Mesenchymal stem cell (in vitro differentiated cells and primary cell): ENCODE measurements at regions not wholly inside any gene's neighbourhood (a gene's known extent, or its start where the extent isn't known, plus 50 kb on each side); places are given as distances from the start of the nearest gene placed in this dataset.

Experiments used
- DNase-seq: peaks from one replicate; pipeline ENCODE4 v3.0.0-alpha.2; 2013
- H2AFZ ChIP-seq: one replicate; pipeline ENCODE4 v1.6.1; 2013; ENCODE audit warnings: low read depth, mild to moderate bottlenecking, control low read depth, inconsistent platforms, low read length, moderate library complexity
- H2AK5ac ChIP-seq: 2 replicates; pipeline ENCODE4 v1.6.1; 2013; ENCODE audit warnings: low read length, moderate library complexity, mild to moderate bottlenecking, inconsistent platforms; ENCODE audit not compliant: severe bottlenecking
- H2BK120ac ChIP-seq: one replicate; pipeline ENCODE4 v1.6.1; 2013; ENCODE audit warnings: low read depth, mild to moderate bottlenecking, inconsistent platforms, low read length, moderate library complexity
- H2BK12ac ChIP-seq, 2 experiments: one replicate each; pipeline ENCODE4 v1.6.1; 2013; ENCODE audit warnings: inconsistent platforms in 2 of 2, low read length in 2 of 2, mild to moderate bottlenecking in 2 of 2, moderate library complexity in 2 of 2, control low read depth in 1 of 2
- H2BK15ac ChIP-seq: one replicate; pipeline ENCODE4 v1.6.1; 2013; ENCODE audit warnings: mild to moderate bottlenecking, low read depth, inconsistent platforms; ENCODE audit not compliant: poor library complexity, severe bottlenecking
- H2BK5ac ChIP-seq: 2 replicates; pipeline ENCODE4 v1.6.1; 2013; ENCODE audit warnings: low read depth, mild to moderate bottlenecking, low read length, control low read depth, inconsistent platforms; ENCODE audit not compliant: poor library complexity, severe bottlenecking
- H3K14ac ChIP-seq, 2 experiments: one replicate each; pipeline ENCODE4 v1.6.1; 2013; ENCODE audit warnings: inconsistent platforms in 2 of 2, low read length in 2 of 2, control low read depth in 1 of 2, mild to moderate bottlenecking in 1 of 2, moderate library complexity in 1 of 2
- H3K18ac ChIP-seq, 2 experiments: one replicate each; pipeline ENCODE4 v1.6.1; 2013; ENCODE audit warnings: inconsistent platforms in 2 of 2, low read length in 2 of 2, control low read depth in 1 of 2, low read depth in 1 of 2, mild to moderate bottlenecking in 1 of 2
- H3K23ac ChIP-seq, 2 experiments: one replicate each; pipeline ENCODE4 v1.6.1; 2013; ENCODE audit warnings: inconsistent platforms in 2 of 2, low read length in 2 of 2, mild to moderate bottlenecking in 2 of 2, moderate library complexity in 2 of 2, control low read depth in 1 of 2
- H3K27ac ChIP-seq: 2 replicates; pipeline ENCODE4 v1.5.1; 2013; ENCODE audit warnings: mild to moderate bottlenecking, moderate library complexity, low read length, control low read depth, inconsistent platforms; ENCODE audit not compliant: poor library complexity, severe bottlenecking
- H3K27me3 ChIP-seq, 2 experiments: 2 replicates each; pipeline versions ENCODE4 v1.6.1 to v1.7.0; 2013; ENCODE audit warnings: low read length in 2 of 2, mild to moderate bottlenecking in 2 of 2, moderate library complexity in 2 of 2, control low read depth in 1 of 2, inconsistent platforms in 1 of 2; ENCODE audit not compliant: control insufficient read depth in 1 of 2, insufficient read depth in 1 of 2
- H3K36me3 ChIP-seq, 2 experiments: 2 replicates each; pipeline versions ENCODE4 v1.6.1 to v1.7.0; 2013; ENCODE audit warnings: low read length in 2 of 2, control low read depth in 1 of 2, inconsistent platforms in 1 of 2, low read depth in 1 of 2, mild to moderate bottlenecking in 1 of 2; ENCODE audit not compliant: insufficient read depth in 2 of 2, control insufficient read depth in 1 of 2
- H3K4ac ChIP-seq, 2 experiments: one replicate each; pipeline ENCODE4 v1.6.1; 2013; ENCODE audit warnings: inconsistent platforms in 2 of 2, low read length in 2 of 2, mild to moderate bottlenecking in 2 of 2, moderate library complexity in 2 of 2, control low read depth in 1 of 2, low read depth in 1 of 2
- H3K4me1 ChIP-seq: 2 replicates; pipeline ENCODE4 v1.6.1; 2013; ENCODE audit warnings: low read depth, low read length, control low read depth; ENCODE audit not compliant: control insufficient read depth, insufficient read depth
- H3K4me2 ChIP-seq: 2 replicates; pipeline ENCODE4 v1.6.1; 2013; ENCODE audit warnings: low read length, mild to moderate bottlenecking, inconsistent platforms; ENCODE audit not compliant: poor library complexity, severe bottlenecking
- H3K4me3 ChIP-seq, 2 experiments: 2 replicates each; pipeline versions ENCODE4 v1.5.1 to v1.7.0; 2013; ENCODE audit warnings: low read length in 2 of 2, mild to moderate bottlenecking in 2 of 2, control low read depth in 1 of 2, low read depth in 1 of 2; ENCODE audit not compliant: insufficient read depth in 1 of 2
- H3K79me1 ChIP-seq: replicated peaks from 2 replicates; pipeline ENCODE4 v1.6.1; 2013; ENCODE audit warnings: mild to moderate bottlenecking, control low read depth, low read length, inconsistent platforms; ENCODE audit not compliant: poor library complexity, severe bottlenecking
- H3K9ac ChIP-seq: 2 replicates; pipeline ENCODE4 v1.7.0; 2013; ENCODE audit warnings: mild to moderate bottlenecking, low read length, moderate library complexity
- H3K9me3 ChIP-seq: 2 replicates; pipeline ENCODE4 v1.7.0; 2013; ENCODE audit warnings: mild to moderate bottlenecking, low read length; ENCODE audit not compliant: control insufficient read depth
- H4K8ac ChIP-seq: one replicate; pipeline ENCODE4 v1.6.1; 2013; ENCODE audit warnings: inconsistent platforms, mild to moderate bottlenecking, low read length, moderate library complexity
- H4K91ac ChIP-seq: one replicate; pipeline ENCODE4 v1.6.1; 2013; ENCODE audit warnings: mild to moderate bottlenecking, low read length, inconsistent platforms
- WGBS: methylation state at CpG from one replicate; pipeline ENCODE4 v1.1.7; 2013; ENCODE audit warnings: mixed read lengths; 5-methylcytosine and 5-hydroxymethylcytosine counted together

DNA sequence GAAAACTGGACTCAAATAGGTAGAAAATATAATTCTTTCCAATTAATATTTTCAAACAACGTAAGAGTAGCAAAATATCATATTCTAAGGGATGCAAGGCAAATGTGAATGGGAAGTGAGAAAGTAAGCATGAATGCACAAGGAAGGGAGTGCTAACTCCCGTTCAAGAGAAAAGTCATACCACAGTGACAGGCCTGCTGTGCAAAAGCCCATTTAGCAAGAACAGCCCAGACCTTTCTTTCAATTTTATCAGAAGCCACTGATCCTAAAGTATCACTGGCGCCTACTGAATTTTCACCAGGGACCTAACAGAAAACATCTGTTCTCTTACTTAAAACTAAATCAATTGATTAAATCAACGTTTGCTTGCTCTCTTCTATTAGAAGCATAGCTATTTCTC, 157.9 kb upstream of the DKK2 start:
- Histone ChIP-seq H2AK5ac (no peak overlapping the region), H4K91ac (no peak overlapping the region), H3K4ac (no peak overlapping the region), H3K4me3 (no peak overlapping the region), H3K9ac (no peak overlapping the region), H3K79me1 (no peaks in the 10 kb centered on the region), H2BK5ac (no peak overlapping the region), H2AFZ (no peak overlapping the region), H3K14ac (no peak overlapping the region), H2BK12ac (no peak overlapping the region), H2BK15ac (no peak overlapping the region), H4K8ac (no peak overlapping the region), H2BK120ac (no peak overlapping the region), H3K23ac (no peak overlapping the region), H3K4me1 (no peaks in the 10 kb centered on the region), H3K9me3 (no peaks in the 10 kb centered on the region), H3K18ac (no peak overlapping the region), H3K27ac (no peak overlapping the region), H3K36me3 (no peaks in the 10 kb centered on the region), H3K27me3 (no peaks in the 10 kb centered on the region), H3K4me2 (no peak overlapping the region)
- no peak for DNase-seq
- WGBS = 97% methylated on average over 2 of the region's 4 CpGs

DNA sequence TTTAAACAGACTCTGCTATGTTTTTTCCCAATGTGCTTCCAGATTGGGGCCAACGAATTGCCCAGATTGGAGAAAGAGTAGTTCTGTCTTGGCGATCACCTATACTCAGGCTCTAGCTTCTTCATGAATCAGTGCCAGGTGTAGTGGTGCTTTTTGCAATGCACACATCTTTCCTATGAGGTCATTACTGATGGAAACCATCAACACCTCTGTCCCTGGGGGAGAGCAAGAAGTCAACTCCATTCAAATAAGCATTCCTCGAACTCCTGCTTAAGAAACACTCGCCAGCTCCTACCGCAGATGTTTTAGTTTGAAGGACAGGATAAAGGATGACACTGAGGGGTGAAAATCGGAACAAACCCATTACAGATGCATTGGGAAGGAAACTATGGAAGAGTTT, 156.5 kb upstream of the DKK2 start:
- Histone ChIP-seq H3K27me3 (no peaks in the 10 kb centered on the region), H3K79me1 (no peaks in the 10 kb centered on the region), H3K36me3 (no peaks in the 10 kb centered on the region), H3K9ac (no peak overlapping the region), H2BK15ac (no peak overlapping the region), H2BK12ac (no peak overlapping the region), H2BK120ac (no peak overlapping the region), H3K14ac (no peak overlapping the region), H3K4me3 (no peak overlapping the region), H3K4me2 (no peak overlapping the region), H2BK5ac (no peak overlapping the region), H2AFZ (no peak overlapping the region), H3K23ac (no peak overlapping the region), H3K18ac (no peak overlapping the region), H3K4me1 (no peaks in the 10 kb centered on the region), H4K8ac (no peak overlapping the region), H3K9me3 (no peaks in the 10 kb centered on the region), H3K27ac (no peak overlapping the region), H4K91ac (no peak overlapping the region), H2AK5ac (no peak overlapping the region), H3K4ac (no peak overlapping the region)
- 88% methylated on average over 2 of the region's 6 CpGs for WGBS
- no peak for DNase-seq

DNA sequence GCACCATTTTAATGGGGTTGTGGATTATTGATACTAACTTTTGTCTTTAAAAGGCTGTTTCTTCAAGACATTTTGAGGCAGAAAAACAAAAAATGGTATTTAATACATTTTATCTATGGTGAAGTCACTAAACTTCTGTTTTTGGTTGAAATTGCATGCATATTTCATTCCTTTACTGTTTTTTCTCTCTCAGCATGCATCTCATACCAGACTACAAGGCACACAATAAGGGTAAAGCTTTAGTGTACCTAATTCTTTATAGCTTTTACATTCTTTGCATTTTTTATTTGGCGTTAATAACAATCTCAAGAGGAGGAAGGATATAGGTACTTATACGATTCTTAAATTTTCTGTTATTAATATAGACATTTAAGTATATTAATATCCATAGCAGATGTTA, 151.0 kb upstream of the DKK2 start:
- Histone ChIP-seq H2BK15ac (no peak overlapping the region), H3K23ac (no peak overlapping the region), H3K4me3 (no peak overlapping the region), H2AFZ (no peak overlapping the region), H3K9ac (no peak overlapping the region), H3K4ac (no peak overlapping the region), H2BK120ac (no peak overlapping the region), H2BK12ac (no peak overlapping the region), H3K36me3 (no peaks in the 10 kb centered on the region), H3K9me3 (no peaks in the 10 kb centered on the region), H3K4me2 (no peak overlapping the region), H3K27me3 (no peaks in the 10 kb centered on the region), H3K27ac (no peak overlapping the region), H3K79me1 (no peaks in the 10 kb centered on the region), H2BK5ac (no peak overlapping the region), H2AK5ac (no peak overlapping the region), H3K4me1 (no peaks in the 10 kb centered on the region), H4K91ac (no peak overlapping the region), H3K14ac (no peak overlapping the region), H4K8ac (no peak overlapping the region), H3K18ac (no peak overlapping the region)
- no peak for DNase-seq
- no CpG with 5 or more reads among the region's 2 CpGs for WGBS

DNA sequence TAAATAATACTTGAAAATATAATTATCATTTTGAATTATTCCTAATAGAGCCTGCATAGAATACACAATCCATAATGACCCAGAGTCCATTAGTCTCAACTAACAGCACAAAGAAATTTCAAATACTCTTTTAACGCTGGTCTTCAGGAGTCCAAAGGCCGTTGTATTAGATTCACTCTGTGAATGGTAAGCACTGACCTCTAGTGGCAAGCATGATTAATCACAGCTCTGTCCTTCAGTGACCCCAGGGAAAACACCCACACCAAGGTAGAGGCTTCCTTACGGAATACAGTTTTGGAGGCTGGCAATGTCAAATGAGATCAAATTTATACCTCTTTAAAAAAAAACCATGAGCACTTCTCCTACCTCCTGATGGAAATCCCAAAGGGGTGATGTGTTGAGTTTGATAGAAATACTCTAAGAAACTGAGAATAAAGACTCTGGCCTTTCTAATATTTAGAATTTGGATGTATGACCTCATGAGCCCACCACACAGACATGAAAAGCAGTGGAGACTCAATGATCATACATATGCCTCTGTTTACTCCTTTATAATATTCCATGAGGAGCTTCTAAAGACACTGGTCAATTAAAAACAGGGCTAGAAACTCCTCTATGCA, 147.2 kb upstream of the DKK2 start:
- H3K27me3 ChIP-seq = no peaks in the 10 kb centered on the region
- 8% methylated on average over 2 of the region's 3 CpGs for WGBS

More for the DNA sequence above, 147.2 kb upstream of the DKK2 start:
- no peak overlapping the region for H2BK5ac ChIP-seq
- H3K18ac ChIP-seq = no peak overlapping the region
- H3K79me1 ChIP-seq = no peaks in the 10 kb centered on the region
- no peak overlapping the region for H3K4me3 ChIP-seq
- H3K4me1 ChIP-seq = no peaks in the 10 kb centered on the region
- no peak overlapping the region for H2BK120ac ChIP-seq
- no peak overlapping the region for H4K91ac ChIP-seq
- no peak overlapping the region for H3K9ac ChIP-seq
- no peak overlapping the region for H3K4me2 ChIP-seq
- H2BK15ac ChIP-seq = no peak overlapping the region
- H3K4ac ChIP-seq = no peak overlapping the region
- no peak overlapping the region for H3K14ac ChIP-seq
- no peak overlapping the region for H4K8ac ChIP-seq
- no peak overlapping the region for H2AK5ac ChIP-seq
- peak; percentile 64 for DNase-seq
- H3K23ac ChIP-seq = no peak overlapping the region
- H3K27ac ChIP-seq = no peak overlapping the region
- no peak overlapping the region for H2BK12ac ChIP-seq
- H3K36me3 ChIP-seq = no peaks in the 10 kb centered on the region
- no peaks in the 10 kb centered on the region for H3K9me3 ChIP-seq
- H2AFZ ChIP-seq = no peak overlapping the region
